GM11168 (cell line): ENCODE measurements at regions not wholly inside any gene's neighbourhood (a gene's known extent, or its start where the extent isn't known, plus 50 kb on each side); places are given as distances from the start of the nearest gene placed in this dataset.

ENCODE experiments used
- in situ Hi-C: fragments of 300-500 bp; cut with MboI; formaldehyde crosslinking; loops from one replicate; pipeline ENCODE4 v1.12.0; 2022; ENCODE audit warnings: low sequenced_read_pairs; ENCODE audit not compliant: unreplicated experiment

DNA sequence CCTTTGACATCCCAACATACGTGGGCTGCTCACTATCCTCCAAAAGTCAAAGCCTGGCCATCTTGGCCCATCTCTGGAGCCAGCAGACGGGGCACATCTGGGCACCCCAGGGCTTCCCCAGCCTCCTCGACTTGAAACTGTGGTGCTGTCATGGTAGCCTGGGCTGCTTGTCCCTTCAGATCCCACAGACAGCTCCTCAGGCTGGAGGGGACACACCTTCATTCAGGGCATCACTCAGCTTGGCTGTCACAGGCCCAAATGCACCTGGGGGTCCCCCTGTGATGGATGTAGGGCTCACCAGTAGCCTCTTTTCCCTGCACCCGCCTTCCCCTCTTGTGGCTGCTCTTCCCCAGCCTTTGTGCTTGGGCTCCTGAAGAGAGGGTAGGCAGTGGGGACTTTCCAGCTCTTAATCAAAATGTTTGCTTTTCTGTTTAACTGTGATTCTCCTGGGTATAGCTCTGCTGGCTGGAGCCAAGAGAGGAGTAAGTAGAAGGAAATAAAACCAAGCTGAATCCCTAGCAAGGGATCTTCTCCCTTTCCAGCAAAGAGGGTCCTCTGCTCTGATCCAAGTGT lies 92.3 kb downstream of the GYPC start:
- in situ Hi-C loops = no loop called here

- in situ Hi-C loops = no loop called here
These were observed 93.1 kb downstream of the GYPC start for GRCh38 chr2:126748929-126749518.

- in situ Hi-C loops = no loop called here
These were observed 93.6 kb downstream of the GYPC start for GRCh38 chr2:126749537-126749936.

GRCh38 chr2:126750506-126750905 lies 94.5 kb downstream of the GYPC start:
- in situ Hi-C loops = loop anchor here (25.0 kb wide), 1 partner anchor 488 kb away; no protein-coding TSS in a partner anchor

DNA sequence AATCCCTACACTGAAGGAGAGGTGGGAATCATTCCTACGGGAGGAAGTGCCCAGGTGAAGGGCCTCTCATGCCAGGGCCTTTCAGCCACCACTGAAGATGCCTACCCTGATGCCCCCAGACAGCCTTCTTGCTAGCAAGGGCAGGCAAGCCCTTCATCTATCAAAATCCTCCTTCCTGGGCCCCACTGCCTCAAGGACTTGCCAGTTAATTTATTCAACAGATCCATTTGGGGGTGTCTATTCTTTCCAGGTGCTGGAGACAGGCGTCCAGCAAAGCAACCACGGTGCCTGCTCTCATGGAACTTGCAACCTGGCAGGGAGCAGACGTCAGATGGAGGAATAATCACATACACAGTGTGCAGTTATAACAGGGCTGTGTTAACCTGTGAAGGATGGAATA lies 95.5 kb downstream of the GYPC start:
- in situ Hi-C loops = loop anchor here (25.0 kb wide), 1 partner anchor 489 kb away; no protein-coding TSS in a partner anchor

DNA sequence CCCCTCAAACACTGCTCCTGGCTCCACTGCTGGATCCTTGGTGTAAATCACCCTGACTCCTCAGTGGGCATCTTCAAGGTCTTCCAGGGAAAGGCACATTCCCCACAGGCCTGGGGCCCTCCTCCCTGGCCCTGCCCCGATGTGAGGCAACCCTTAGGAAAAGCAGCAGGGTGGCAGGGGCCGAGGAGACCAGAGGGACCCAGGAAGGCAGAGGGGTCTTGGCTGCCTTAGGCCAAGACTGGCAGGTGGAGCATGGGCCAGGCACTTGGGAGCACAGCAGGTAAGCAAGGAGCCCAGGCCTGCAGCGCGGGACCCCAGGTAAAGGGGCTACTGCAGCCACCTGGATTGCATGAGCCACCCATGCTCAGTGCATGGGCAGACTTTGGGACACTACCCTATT lies 96.9 kb downstream of the GYPC start:
- in situ Hi-C loops = loop anchor here (25.0 kb wide), 1 partner anchor 491 kb away; no protein-coding TSS in a partner anchor

GRCh38 chr2:126753501-126754212 lies 97.7 kb downstream of the GYPC start:
- in situ Hi-C loops = loop anchor here (25.0 kb wide), 1 partner anchor 491 kb away; no protein-coding TSS in a partner anchor

DNA sequence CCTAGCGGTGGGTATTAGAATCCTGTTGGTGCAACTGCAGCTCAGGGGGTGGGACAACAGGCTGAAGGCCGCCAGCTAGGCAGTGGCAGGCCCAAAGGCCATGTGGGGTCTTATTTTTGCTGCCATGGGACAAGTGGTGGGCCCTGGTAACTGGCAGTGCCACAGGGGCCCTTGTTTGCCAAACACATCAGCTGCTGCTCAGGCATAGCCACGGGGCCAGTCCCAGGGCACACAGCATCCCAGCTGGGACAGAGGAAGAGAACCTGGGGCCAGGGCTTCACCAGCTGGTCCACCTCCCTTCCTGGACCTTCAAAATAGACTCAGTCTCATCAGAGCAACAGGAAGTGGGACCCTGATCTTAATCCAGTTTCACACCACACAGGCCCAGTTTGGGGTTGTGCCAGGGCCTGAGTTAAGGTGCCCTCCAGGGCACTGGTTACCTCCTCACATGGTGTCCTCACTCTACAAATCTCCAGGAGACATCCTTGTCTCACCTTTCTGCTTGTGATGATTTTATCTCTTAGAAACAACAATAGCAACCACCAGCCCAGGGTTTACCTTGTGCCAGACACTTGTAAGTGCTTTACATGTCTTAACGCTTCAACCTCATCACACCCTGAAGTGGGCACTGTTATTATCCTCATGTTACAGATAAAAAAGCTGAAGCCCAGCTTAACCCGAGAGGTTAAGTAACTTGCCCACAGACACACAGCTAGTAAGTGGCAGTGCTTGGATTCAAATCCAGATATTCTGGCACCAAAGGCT lies 98.5 kb downstream of the GYPC start:
- in situ Hi-C loops = loop anchor here (25.0 kb wide), 1 partner anchor 492 kb away; no protein-coding TSS in a partner anchor

GRCh38 chr2:126756125-126756524 lies 100.2 kb downstream of the GYPC start:
- in situ Hi-C loops = loop anchor here (25.0 kb wide), 1 partner anchor 494 kb away; no protein-coding TSS in a partner anchor

DNA sequence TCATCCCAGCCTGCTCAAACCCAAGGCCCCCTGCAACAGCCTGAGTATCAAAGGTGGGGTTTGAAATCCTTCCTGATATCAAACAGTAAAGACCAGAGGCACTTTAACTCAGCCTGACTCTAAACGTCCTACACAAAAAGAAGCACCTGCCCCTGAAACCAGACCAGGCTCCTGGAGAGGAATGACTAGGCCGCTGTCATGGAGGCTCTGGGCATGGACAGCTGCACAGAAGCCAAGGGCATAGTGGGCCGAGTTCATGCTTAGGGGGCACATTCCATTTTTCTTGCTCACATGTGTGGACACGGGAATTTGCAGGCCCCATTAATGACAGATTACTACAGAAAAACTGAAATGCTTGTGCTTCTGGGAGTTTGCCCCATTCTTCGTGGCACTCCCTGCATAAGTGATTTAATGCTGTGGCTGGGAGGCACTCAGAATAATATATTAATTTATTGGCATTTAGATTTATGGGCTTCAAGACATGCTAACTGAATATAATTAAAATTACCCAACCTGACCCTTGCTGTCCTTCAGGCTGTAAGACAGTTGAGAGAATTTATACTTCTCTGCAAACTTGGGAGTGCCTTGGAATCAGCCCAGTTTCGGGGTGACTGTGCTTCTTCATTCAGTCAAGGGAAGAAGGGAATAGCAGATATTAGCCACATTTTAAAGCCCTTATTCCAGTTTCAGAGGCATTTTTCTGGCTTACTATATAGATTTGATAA lies 105.5 kb downstream of the GYPC start:
- in situ Hi-C loops = loop anchor here (25.0 kb wide), 1 partner anchor 499 kb away; no protein-coding TSS in a partner anchor

GRCh38 chr2:126761981-126762878 lies 106.3 kb downstream of the GYPC start:
- in situ Hi-C loops = loop anchor here (25.0 kb wide), 1 partner anchor 500 kb away; no protein-coding TSS in a partner anchor

DNA sequence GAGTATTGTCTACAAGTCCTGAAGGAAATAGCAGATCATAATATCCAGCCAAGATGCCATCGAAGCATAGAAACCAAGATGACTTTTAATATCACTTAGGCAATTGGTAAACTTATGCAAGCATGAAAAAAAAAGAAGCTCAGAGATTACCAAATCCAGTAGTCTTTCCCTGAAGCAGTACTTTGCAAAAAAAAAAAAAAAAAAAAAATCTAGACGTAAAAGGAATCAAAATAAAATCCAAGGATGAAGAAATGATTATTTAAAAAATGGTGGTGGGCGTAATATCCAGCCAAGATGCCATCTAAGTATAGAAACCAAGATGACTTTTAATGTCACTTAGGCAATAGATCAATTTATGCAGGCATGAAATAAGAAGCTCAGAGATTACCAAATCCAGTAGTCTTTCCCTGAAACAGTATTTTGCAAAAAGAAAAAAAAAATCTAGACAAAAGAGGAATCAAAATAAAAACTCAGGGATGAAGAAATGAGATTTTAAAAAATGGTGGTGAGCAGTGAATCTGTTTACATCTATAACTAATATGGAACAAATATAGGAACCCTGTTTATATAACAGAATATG lies 108.8 kb downstream of the GYPC start:
- in situ Hi-C loops = loop anchor here (25.0 kb wide), 1 partner anchor 502 kb away; no protein-coding TSS in a partner anchor

GRCh38 chr2:126765395-126765794 lies 109.4 kb downstream of the GYPC start:
- in situ Hi-C loops = loop anchor here (25.0 kb wide), 1 partner anchor 503 kb away; no protein-coding TSS in a partner anchor

- in situ Hi-C loops = loop anchor here (25.0 kb wide), 1 partner anchor 504 kb away; no protein-coding TSS in a partner anchor
These were observed 110.5 kb downstream of the GYPC start for GRCh38 chr2:126766295-126766968.

DNA sequence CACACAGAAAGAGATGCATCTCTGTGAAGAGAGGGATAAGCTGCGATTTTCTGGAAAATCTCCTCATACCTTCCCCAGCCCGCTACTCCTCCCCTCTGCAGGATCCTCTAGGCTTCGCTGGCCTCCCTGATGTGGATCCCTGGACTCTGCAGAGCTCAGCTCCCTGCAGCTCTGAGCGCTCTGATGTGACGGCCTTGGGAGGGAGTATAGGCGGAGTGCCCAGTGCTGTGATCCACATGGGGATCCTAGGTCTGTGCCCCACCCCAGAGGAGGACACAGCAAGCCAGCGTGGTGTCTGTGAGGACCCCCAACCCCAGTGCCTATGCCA lies 111.0 kb downstream of the GYPC start:
- in situ Hi-C loops = loop anchor here (25.0 kb wide), 1 partner anchor 505 kb away; no protein-coding TSS in a partner anchor

- in situ Hi-C loops = loop anchor here (25.0 kb wide), 1 partner anchor 507 kb away; no protein-coding TSS in a partner anchor
These were observed 113.2 kb downstream of the GYPC start for GRCh38 chr2:126769118-126769517.

DNA sequence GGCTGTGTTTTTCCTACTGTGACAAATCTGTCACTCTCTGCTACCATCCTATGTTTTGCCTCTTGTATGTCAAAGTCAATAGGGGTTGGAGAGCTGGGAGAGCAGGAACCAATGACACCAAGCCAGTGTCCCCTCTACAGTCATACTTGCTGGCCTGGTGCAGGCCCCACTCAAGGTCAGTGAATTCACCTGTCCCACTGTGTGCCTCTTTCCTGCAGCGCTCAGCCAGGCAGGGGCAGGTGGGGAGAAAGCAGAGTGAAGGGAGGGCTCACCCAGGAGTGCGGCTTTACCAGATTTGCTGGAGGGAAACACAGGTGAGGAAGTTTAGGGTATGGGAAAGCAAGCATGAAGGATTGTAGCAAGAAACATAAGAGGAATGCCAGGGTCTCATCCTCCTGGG lies 114.5 kb downstream of the GYPC start:
- in situ Hi-C loops = loop anchor here (25.0 kb wide), 1 partner anchor 508 kb away; no protein-coding TSS in a partner anchor
